Testis (tissue), 2 donors: ENCODE measurements at regions not wholly inside any gene's neighbourhood (a gene's known extent, or its start where the extent isn't known, plus 50 kb on each side); places are given as distances from the start of the nearest gene placed in this dataset.
A peak's percentile ranks its signal among the peaks of the same experiment; 100 is the strongest.

Source experiments
- DNase-seq: peaks from one replicate; pipeline ENCODE4 v3.0.0-alpha.2; 2019
- H3K27ac ChIP-seq, 2 donors: fragments of 200-600 bp; sonication (generic); one replicate each; pipeline ENCODE4 v1.5.1; 2019
- H3K27me3 ChIP-seq: fragments of 200-600 bp; sonication (generic); one replicate; pipeline ENCODE4 v1.5.1; 2019
- H3K36me3 ChIP-seq: fragments of 200-600 bp; sonication (generic); one replicate; pipeline ENCODE4 v1.5.1; 2017; ENCODE audit warnings: low read depth; ENCODE audit errors: missing control alignments
- H3K4me1 ChIP-seq: fragments of 200-600 bp; sonication (generic); one replicate; pipeline ENCODE4 v1.5.1; 2019
- H3K4me3 ChIP-seq, 2 donors: fragments of 200-600 bp; sonication (generic); one replicate each; pipeline ENCODE4 v1.5.1; 2017 to 2019
- H3K9me3 ChIP-seq: fragments of 200-600 bp; sonication (generic); one replicate; pipeline ENCODE4 v1.5.1; 2017
- CTCF ChIP-seq, 3 experiments: fragments of 450-650 bp in 2 of 3; fragments of 200-600 bp in 1 of 3; sonication (generic) in 1 of 3; IDR thresholded peaks; one replicate each; pipeline ENCODE4 v1.5.1; 2016 to 2019; ENCODE audit warnings: antibody characterized with exemption in 3 of 3, mild to moderate bottlenecking in 2 of 3, moderate library complexity in 1 of 3
- POLR2A ChIP-seq: fragments of 450-650 bp; IDR thresholded peaks from one replicate; pipeline ENCODE4 v1.6.1; 2017; ENCODE audit warnings: antibody characterized with exemption, mild to moderate bottlenecking, moderate library complexity
- WGBS, 2 donors: methylation state at CpG; one replicate each; pipeline ENCODE4 v1.1.5; 2018; 5-methylcytosine and 5-hydroxymethylcytosine counted together
- intact Hi-C: fragments of 100-400 bp; cut with DNase I; formaldehyde crosslinking; loops from one replicate; pipeline ENCODE4 v1.15.1; 2023; ENCODE audit warnings: low total_unique reads

GRCh38 chr21:16194095-16194787, 464.5 kb downstream of the USP25 start:
- Histone ChIP-seq H3K27ac (peak overlapping the region; percentile 85 to 89), H3K9me3 (no peaks in the 10 kb centered on the region), H3K4me3 (peak overlapping the region; percentile 48 to 55), H3K4me1 (peaks cover 5% of the 10 kb centered on the region), H3K36me3 (no peaks in the 10 kb centered on the region), H3K27me3 (no peaks in the 10 kb centered on the region)
- intact Hi-C loops: no loop called here
- no peak for TF ChIP-seq CTCF (IDR thresholded peaks at IDR 0.05)
- no peak for TF ChIP-seq POLR2A
- DNase-seq: peak; percentile 84
- WGBS, 2 donors: 16 to 26% methylated on average over 9 of the region's 9 CpGs

DNA sequence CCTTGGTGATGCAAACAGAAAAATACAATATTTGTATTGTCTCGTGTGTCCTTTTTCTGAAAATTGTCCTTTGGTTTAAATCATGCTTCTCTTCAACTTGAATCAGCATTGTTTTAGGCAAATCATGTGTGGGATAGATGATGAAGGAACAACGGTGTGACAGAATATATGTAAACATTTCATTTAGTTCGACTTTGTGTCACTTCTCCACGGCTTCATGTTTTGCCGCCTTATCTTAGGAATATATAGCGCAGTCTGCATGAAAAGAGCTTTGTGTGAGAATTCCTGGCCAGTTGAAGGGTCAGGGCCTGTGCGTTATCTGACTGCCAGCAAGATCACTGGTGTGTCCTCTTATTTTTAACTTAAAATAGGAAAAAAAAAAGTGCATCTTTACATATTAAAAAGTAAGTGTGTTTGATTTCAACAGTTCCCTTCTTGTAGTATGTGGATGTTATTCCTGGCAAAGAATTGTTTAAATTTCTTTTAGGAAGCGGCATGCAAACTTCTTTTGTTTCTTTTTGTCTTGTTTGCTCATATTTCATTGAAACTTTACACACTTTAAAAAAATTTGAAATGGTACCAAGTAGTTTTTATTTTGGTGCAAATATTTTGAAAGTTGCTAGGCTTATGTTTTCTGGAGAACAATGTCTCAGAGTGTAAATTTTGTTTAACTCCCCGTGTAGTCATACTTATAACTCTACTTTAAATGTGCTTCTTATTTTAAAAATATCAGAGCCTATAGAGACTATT, 465.2 kb downstream of the USP25 start:
- peak overlapping the region; percentile 48 to 55 for H3K4me3 ChIP-seq
- intact Hi-C loops: no loop called here
- 20 to 27% methylated on average over 9 of the region's 9 CpGs for WGBS, 2 donors
- DNase-seq: peak; percentile 54
- no peaks in the 10 kb centered on the region for H3K27me3 ChIP-seq
- peak overlapping the region; percentile 85 to 89 for H3K27ac ChIP-seq
- TF ChIP-seq CTCF (IDR thresholded peaks at IDR 0.05): no peak
- TF ChIP-seq POLR2A: no peak
- H3K36me3 ChIP-seq: no peaks in the 10 kb centered on the region
- H3K4me1 ChIP-seq: peaks cover 5% of the 10 kb centered on the region
- H3K9me3 ChIP-seq: no peaks in the 10 kb centered on the region

- WGBS, 2 donors: 17 to 32% methylated on average over 4 of the region's 4 CpGs
- no peaks in the 10 kb centered on the region for H3K36me3 ChIP-seq
- H3K4me1 ChIP-seq: peaks cover 5% of the 10 kb centered on the region
- peak overlapping the region; percentile 48 to 55 for H3K4me3 ChIP-seq
- no peaks in the 10 kb centered on the region for H3K9me3 ChIP-seq
- H3K27ac ChIP-seq: peak overlapping the region; percentile 85 to 89
- TF ChIP-seq CTCF (IDR thresholded peaks at IDR 0.05): no peak
- no peak for TF ChIP-seq POLR2A
- no peaks in the 10 kb centered on the region for H3K27me3 ChIP-seq
- intact Hi-C loops: no loop called here
- DNase-seq: no peak
Measured at GRCh38 chr21:16195538-16195910, 465.7 kb downstream of the USP25 start.

DNA sequence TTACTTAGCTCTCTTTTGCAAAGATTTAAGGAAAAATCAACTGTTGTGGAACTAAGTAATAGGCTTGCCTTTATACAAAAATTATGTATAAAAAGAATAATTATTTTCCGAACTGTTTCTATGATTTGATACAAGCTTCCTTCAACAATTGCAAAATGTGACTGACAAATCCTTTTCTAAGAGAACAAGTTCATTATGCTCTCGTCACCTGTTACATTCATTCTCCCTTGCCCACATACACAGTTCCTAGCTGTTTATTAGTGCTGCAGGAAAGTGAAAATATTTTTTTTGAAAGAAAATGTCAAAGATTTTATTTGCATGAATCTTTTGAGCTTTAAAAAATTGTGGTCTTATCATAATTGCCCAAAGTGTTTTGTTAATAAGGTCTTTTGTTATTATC, 466.2 kb downstream of the USP25 start:
- Histone ChIP-seq H3K4me3 (peak overlapping the region; percentile 48 to 55), H3K27ac (peak overlapping the region; percentile 85 to 89), H3K27me3 (no peaks in the 10 kb centered on the region), H3K4me1 (peaks cover 5% of the 10 kb centered on the region), H3K36me3 (no peaks in the 10 kb centered on the region), H3K9me3 (no peaks in the 10 kb centered on the region)
- WGBS, 2 donors: 25 to 30% methylated on average over 2 of the region's 2 CpGs
- no peak for TF ChIP-seq POLR2A
- TF ChIP-seq CTCF (IDR thresholded peaks at IDR 0.05): no peak
- intact Hi-C loops: no loop called here
- no peak for DNase-seq
